Testis (tissue), 2 donors: ENCODE measurements at regions not wholly inside any gene's neighbourhood (a gene's known extent, or its start where the extent isn't known, plus 50 kb on each side); places are given as distances from the start of the nearest gene placed in this dataset.

Source experiments
- POLR2A ChIP-seq: fragments of 450-650 bp; IDR thresholded peaks from one replicate; pipeline ENCODE4 v1.6.1; 2017; ENCODE audit warnings: antibody characterized with exemption, mild to moderate bottlenecking, moderate library complexity
- TF ChIP-seq, protein P1 (sequence below), 3 experiments: fragments of 450-650 bp in 2 of 3; fragments of 200-600 bp in 1 of 3; sonication (generic) in 1 of 3; IDR thresholded peaks; one replicate each; pipeline ENCODE4 v1.5.1; 2016 to 2019; ENCODE audit warnings: antibody characterized with exemption in 3 of 3, mild to moderate bottlenecking in 2 of 3, moderate library complexity in 1 of 3

DNA sequence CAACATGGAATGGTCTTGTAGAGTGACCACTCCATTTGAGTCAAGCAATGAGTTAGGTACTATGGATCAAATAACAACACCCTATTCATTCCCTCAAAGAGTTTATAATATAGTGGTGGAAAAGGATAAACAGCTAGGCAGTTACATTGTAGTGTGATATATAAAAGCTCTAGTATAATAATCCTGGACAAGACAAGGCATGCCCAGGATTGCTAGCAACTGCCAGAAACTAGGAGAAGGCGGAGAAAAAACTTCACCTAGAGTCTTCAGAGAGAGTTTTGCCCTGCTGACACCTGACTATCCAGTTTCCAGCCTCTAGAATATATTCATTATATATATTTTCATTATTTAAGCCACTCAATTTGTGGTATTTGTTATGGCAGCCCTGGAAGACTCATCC, 530.6 kb downstream of the KLF12 start:
- TF ChIP-seq, protein P1, sequence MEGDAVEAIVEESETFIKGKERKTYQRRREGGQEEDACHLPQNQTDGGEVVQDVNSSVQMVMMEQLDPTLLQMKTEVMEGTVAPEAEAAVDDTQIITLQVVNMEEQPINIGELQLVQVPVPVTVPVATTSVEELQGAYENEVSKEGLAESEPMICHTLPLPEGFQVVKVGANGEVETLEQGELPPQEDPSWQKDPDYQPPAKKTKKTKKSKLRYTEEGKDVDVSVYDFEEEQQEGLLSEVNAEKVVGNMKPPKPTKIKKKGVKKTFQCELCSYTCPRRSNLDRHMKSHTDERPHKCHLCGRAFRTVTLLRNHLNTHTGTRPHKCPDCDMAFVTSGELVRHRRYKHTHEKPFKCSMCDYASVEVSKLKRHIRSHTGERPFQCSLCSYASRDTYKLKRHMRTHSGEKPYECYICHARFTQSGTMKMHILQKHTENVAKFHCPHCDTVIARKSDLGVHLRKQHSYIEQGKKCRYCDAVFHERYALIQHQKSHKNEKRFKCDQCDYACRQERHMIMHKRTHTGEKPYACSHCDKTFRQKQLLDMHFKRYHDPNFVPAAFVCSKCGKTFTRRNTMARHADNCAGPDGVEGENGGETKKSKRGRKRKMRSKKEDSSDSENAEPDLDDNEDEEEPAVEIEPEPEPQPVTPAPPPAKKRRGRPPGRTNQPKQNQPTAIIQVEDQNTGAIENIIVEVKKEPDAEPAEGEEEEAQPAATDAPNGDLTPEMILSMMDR (IDR thresholded peaks at IDR 0.05), result no peak
- TF ChIP-seq POLR2A, result no peak
